ENCODE measurements at regions not wholly inside any gene's neighbourhood (a gene's known extent, or its start where the extent isn't known, plus 50 kb on each side); places are given as distances from the start of the nearest gene placed in this dataset.
"Not testable (repeated sequence)": the region's sequence is repeated elsewhere in the genome, so short reads cannot be mapped to it uniquely, and the experiment has no call there.

DNA sequence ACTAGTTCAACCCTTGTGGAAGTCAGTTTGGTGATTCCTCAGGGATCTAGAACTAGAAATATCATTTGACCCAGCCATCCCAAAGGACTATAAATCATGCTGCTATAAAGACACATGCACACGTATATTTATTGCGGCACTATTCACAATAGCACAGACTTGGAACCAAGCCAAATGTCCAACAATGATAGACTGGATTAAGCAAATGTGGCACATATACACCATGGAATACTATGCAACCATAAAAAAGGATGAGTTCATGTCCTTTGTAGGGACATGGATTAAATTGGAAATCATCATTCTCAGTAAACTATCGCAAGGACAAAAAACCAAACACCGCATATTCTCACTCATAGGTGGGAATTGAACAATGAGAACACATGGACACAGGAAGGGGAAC lies 157.8 kb downstream of the MSN start:
- DNase-seq (ENCODE audit: low read depth in 2 of 2), result not testable (repeated sequence)

DNA sequence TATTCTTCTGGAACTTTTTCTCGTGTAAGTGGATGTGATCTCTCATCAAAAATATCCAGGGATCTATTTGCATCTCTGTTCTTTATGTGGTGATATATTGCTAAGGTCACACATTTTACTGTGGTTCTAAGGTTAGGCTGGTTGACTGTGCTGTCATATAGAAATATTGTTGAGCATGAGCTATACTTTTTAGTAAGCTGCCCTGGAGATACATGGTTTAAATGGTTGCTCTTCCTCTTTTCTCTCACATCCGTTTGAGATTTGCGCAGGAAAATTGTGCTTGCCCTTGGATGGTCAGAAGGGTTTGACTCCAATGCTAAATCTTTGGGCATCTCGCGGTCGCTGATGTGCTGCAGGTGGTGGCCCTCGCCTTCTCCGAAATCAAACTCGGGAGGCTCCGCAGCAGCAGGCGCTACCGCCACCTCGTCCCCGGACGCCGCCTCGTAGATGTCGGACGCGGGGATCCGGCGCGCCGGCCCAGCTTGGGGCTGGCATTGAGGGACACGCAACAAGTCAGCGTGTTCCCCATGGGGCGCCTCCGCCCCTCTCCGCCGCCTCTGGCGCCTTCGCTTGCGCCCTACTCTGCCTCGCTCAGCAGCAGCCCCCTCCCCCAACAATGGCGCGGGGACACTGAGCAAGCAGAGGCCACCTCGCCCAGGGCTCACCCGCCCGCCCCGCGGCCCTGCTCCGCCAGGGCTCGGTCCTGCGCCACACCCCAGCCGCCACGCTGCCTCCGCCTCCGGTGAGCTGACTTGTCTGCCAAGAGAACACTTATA lies 154.5 kb downstream of the MSN start:
- peak; percentile 13 for DNase-seq (ENCODE audit: low read depth in 2 of 2)

DNA sequence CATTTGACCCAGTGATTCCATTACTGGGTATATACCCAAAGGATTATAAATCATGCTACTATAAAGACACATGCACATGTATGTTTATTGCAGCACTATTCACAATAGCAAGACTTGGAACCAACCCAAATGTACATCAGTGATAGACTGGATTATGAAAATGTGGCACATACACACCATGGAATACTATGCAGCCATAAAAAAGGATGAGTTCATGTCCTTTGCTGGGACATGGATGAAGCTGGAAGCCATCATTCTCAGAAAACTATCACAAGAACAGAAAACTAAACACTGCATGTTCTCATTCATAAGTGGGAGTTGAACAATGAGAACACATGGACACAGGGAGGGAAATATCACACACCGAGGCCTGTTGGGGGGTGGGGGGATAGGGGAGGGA lies 152.5 kb downstream of the MSN start:
- DNase-seq (ENCODE audit: low read depth in 2 of 2), result not testable (repeated sequence)

DNA sequence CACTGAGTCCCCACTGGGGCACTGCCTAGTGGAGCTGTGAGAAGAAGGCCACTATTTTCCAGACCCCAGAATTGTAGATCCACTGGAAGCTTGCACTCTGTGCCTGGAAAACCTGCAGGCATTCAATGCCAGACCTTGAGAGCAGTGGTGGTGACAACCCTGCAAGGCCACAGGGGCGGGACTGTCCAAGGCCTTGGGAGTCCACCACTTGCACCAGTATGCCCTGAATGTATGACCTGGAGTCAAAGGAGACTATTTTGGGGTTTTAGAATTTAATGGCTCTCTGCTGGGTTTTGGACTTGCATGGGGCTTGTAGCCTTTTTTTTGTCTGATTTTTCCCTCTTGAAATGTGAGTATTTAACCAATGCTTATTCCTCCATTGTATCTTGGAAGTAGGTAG lies 145.8 kb downstream of the MSN start:
- DNase-seq (ENCODE audit: low read depth in 2 of 2), result no peak

DNA sequence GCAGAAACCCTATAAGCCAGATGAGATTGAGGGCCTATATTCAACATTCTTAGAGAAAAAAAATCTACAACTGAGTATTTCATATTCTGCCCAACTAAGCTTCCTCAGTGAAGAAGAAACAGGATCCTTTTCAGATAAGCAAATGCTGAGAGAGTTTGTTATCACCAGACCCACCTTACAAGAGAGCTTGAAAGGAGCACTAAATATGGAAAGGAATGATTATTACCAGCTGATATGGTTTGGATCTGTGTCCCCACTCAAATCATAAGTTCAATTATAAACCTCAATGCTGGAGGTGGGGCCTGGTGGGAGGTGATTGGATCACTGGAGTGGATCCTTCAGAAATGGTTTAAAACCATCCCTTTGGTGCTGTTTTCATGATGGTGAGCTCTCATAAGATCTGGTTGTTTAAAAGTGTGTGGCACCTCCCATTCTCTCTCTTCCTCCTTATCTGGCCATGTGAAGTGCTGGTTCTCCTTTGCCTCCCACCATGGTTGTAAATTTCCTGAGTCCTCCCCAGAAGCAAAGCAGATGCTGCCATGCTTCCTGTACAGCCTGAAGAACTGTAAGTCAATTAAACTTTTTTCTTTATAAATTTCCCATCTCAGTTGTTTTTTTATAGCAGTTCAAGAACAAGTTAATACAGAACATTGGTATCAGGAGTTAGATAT lies 144.2 kb downstream of the MSN start:
- no peak for DNase-seq (ENCODE audit: low read depth in 2 of 2)
